Upper lobe of left lung (tissue), 4 donors: ENCODE measurements at regions not wholly inside any gene's neighbourhood (a gene's known extent, or its start where the extent isn't known, plus 50 kb on each side); places are given as distances from the start of the nearest gene placed in this dataset.

Source experiments
- CTCF ChIP-seq, 6 experiments: fragments of 450-650 bp in 4 of 6; fragments of 200-600 bp in 2 of 6; sonication (generic) in 2 of 6; IDR thresholded peaks; one replicate each; pipeline ENCODE4 v1.5.1; 2016 to 2019; ENCODE audit warnings: antibody characterized with exemption in 6 of 6
- POLR2A ChIP-seq, 4 donors: fragments of 450-650 bp; IDR thresholded peaks; one replicate each; pipeline ENCODE4 v1.5.1; 2016 to 2017; ENCODE audit warnings: antibody characterized with exemption in 4 of 4, mild to moderate bottlenecking in 2 of 4

- TF ChIP-seq CTCF (IDR thresholded peaks at IDR 0.05) (no peak), POLR2A (IDR thresholded peaks at IDR 0.05) (no peak)
Observed at GRCh38 chr18:23399067-23399466, 54.0 kb upstream of the RIOK3 start.
